ENCODE measurements at regions not wholly inside any gene's neighbourhood (a gene's known extent, or its start where the extent isn't known, plus 50 kb on each side); places are given as distances from the start of the nearest gene placed in this dataset.

- TF ChIP-seq ZNF462 (CRISPR knock-in tag; IDR thresholded peaks at IDR 0.05) = no peak
- TF ChIP-seq NANOG (IDR thresholded peaks at IDR 0.05; ENCODE audit: borderline replicate concordance) = no peak
- no peak for TF ChIP-seq STAT1 (IDR thresholded peaks at IDR 0.05; ENCODE audit: unreplicated experiment)
- no peak for TF ChIP-seq POLR2AphosphoS5 (IDR thresholded peaks at IDR 0.05; ENCODE audit: low read depth)
- no peak for TF ChIP-seq EZH2 (IDR thresholded peaks at IDR 0.05; ENCODE audit: low read depth, unreplicated experiment)
- TF ChIP-seq CTCF (conservative IDR thresholded peaks at IDR 0.05; ENCODE audit: low read depth in 2 of 2) = no peak
- no peak for TF ChIP-seq ZNF114 (CRISPR knock-in tag; IDR thresholded peaks at IDR 0.05)
Measured at GRCh38 chr4:134313591-134313990, 112.0 kb upstream of the PABPC4L start (continued).

GRCh38 chr4:134309715-134310114, 108.1 kb upstream of the PABPC4L start:
- H3K9me2 ChIP-seq (ENCODE audit: insufficient read depth) = no peaks in the 10 kb centered on the region
- no peaks in the 10 kb centered on the region for H4K20me1 ChIP-seq (replicated peaks; ENCODE audit: insufficient read depth)
- no peaks in the 10 kb centered on the region for H3K27me3 ChIP-seq (ENCODE audit: insufficient read depth)
- H3K9me3 Mint-ChIP-seq = no peaks in the 10 kb centered on the region
- no peaks in the 10 kb centered on the region for H3K27me3 Mint-ChIP-seq (ENCODE audit: insufficient read depth, low read depth, poor library complexity)
- H3K4me3 ChIP-seq = no peak overlapping the region
- DNase-seq (ENCODE audit: low spot score) (no peak), ATAC-seq (no peak)
- no peaks in the 10 kb centered on the region for H3K36me3 Mint-ChIP-seq (ENCODE audit: low read depth)
- H3K79me2 ChIP-seq (replicated peaks; ENCODE audit: insufficient read depth) = no peaks in the 10 kb centered on the region
- no peaks in the 10 kb centered on the region for H3K4me1 ChIP-seq (ENCODE audit: insufficient read depth)
- H3K27ac Mint-ChIP-seq = no peak overlapping the region
- no peak overlapping the region for H3K27ac ChIP-seq (ENCODE audit: low read depth)
- no peak overlapping the region for H3K4me3 Mint-ChIP-seq
- no peaks in the 10 kb centered on the region for H3K4me1 Mint-ChIP-seq
- no peak overlapping the region for H3K4me2 ChIP-seq
- H3F3A ChIP-seq (replicated peaks; ENCODE audit: low read depth) = no peaks in the 10 kb centered on the region
- no peaks in the 10 kb centered on the region for H3K36me3 ChIP-seq (ENCODE audit: insufficient read depth)
- H2AFZ ChIP-seq = 0 out of 2 replicates have a peak overlapping the region, but pooled peaks have one; percentile 43
- no peak for TF ChIP-seq JUNB (IDR thresholded peaks at IDR 0.05; ENCODE audit: unreplicated experiment)
- no peak for TF ChIP-seq ZNF331 (CRISPR knock-in tag; IDR thresholded peaks at IDR 0.05; ENCODE audit: low read depth)
- TF ChIP-seq ZNF462 (CRISPR knock-in tag; IDR thresholded peaks at IDR 0.05) = no peak
- no peak for TF ChIP-seq NANOG (IDR thresholded peaks at IDR 0.05; ENCODE audit: borderline replicate concordance)
